HepG2 (cell line): ENCODE measurements at regions not wholly inside any gene's neighbourhood (a gene's known extent, or its start where the extent isn't known, plus 50 kb on each side); places are given as distances from the start of the nearest gene placed in this dataset.

Experiments used
- ATAC-seq: fragments of 200-7000 bp; cut with Tn5 transposase; 3 replicates; pipeline ENCODE4 v1.9.1; 2020; ENCODE audit warnings: mild to moderate bottlenecking, moderate library complexity
- BruUV-seq: library from RNA; stranded (reverse); fragments of 400-500 nt; replicated peaks from 2 replicates; lab custom pipeline; 2021; lab: Mats Ljungman, UMichigan
- CTCF ChIA-PET: fragments of 300-600 bp; formaldehyde crosslinking; extraction: SDS; loops from one replicate; lab custom pipeline; 2021; ENCODE audit warnings: low total read pairs, inconsistent platforms, low intra/inter-chr PET ratio; lab: Yijun Ruan, JAX
- POLR2A ChIA-PET: fragments of 350-600 bp; sonication (Branson Sonifier 250); formaldehyde crosslinking; loops from one replicate; lab custom pipeline; 2020; ENCODE audit warnings: antibody characterized with exemption, inconsistent platforms; lab: Yijun Ruan, JAX
- DNase-seq: peaks from one replicate; pipeline ENCODE4 v3.0.0-alpha.2; 2015; ENCODE audit warnings: low spot score
- FAIRE-seq: peaks from 3 replicates; lab custom pipeline; 2011; peaks lifted over from hg19 to GRCh38; lab: Jason Lieb, UNC
- H2AFZ ChIP-seq: one replicate; pipeline ENCODE4 v1.6.1; 2011; ENCODE audit warnings: low read length, inconsistent platforms
- H3K27ac ChIP-seq: fragments of 300-600 bp; 3 replicates; pipeline ENCODE4 v1.8.0; 2011; ENCODE audit warnings: mixed run types, mild to moderate bottlenecking, mixed read lengths, low read length, inconsistent platforms; ENCODE audit not compliant: insufficient read depth; ENCODE audit errors: extremely low read length
- H3K27me3 ChIP-seq, 2 experiments: fragments of 200-600 bp in 1 of 2; 2 replicates in 1 of 2; 3 replicates in 1 of 2; pipeline versions ENCODE4 v1.6.0 to v1.8.0; 2011; ENCODE audit warnings: low read length in 2 of 2, mild to moderate bottlenecking in 2 of 2, moderate library complexity in 2 of 2, inconsistent platforms in 1 of 2; ENCODE audit not compliant: insufficient read depth in 2 of 2, control insufficient read depth in 1 of 2
- H3K36me3 ChIP-seq, 2 experiments: fragments of 200-600 bp in 1 of 2; replicated peaks in 1 of 2; 2 replicates in 1 of 2; 3 replicates in 1 of 2; pipeline versions ENCODE4 v1.5.1 to v1.8.0; 2011; ENCODE audit warnings: low read length in 2 of 2, inconsistent platforms in 1 of 2; ENCODE audit not compliant: insufficient read depth in 2 of 2, control insufficient read depth in 1 of 2
- H3K4me1 ChIP-seq: 2 replicates; pipeline ENCODE4 v1.5.1; 2012; ENCODE audit warnings: low read length, inconsistent platforms; ENCODE audit not compliant: insufficient read depth
- H3K4me2 ChIP-seq: 2 replicates; pipeline ENCODE4 v1.6.0; 2011; ENCODE audit warnings: low read depth, low read length, inconsistent platforms
- H3K4me3 ChIP-seq, 3 experiments: fragments of 200-600 bp in 1 of 3; sonication (generic), shearing (Covaris generic) in 1 of 3; replicated peaks in 1 of 3; 2 replicates each; pipeline ENCODE4 v1.5.1; 2011 to 2016; ENCODE audit warnings: low read length in 3 of 3, inconsistent platforms in 2 of 3, low read depth in 2 of 3, mild to moderate bottlenecking in 2 of 3, control low read depth in 1 of 3, mixed read lengths in 1 of 3; ENCODE audit not compliant: insufficient read depth in 1 of 3
- H3K79me2 ChIP-seq: one replicate; pipeline ENCODE4 v1.6.1; 2011; ENCODE audit warnings: low read length, inconsistent platforms; ENCODE audit not compliant: insufficient read depth
- H3K9ac ChIP-seq: 2 replicates; pipeline ENCODE4 v1.6.0; 2011; ENCODE audit warnings: mild to moderate bottlenecking, low read depth, low read length, inconsistent platforms; ENCODE audit not compliant: insufficient read depth
- H3K9me3 ChIP-seq: 2 replicates; pipeline ENCODE4 v1.5.1; 2012; ENCODE audit warnings: mild to moderate bottlenecking, low read length
- H4K20me1 ChIP-seq: 2 replicates; pipeline ENCODE4 v1.6.0; 2011; ENCODE audit warnings: inconsistent platforms, mild to moderate bottlenecking, low read length, moderate library complexity; ENCODE audit not compliant: insufficient read depth
- ARID2 ChIP-seq: sonication (generic); formaldehyde crosslinking; IDR thresholded peaks from 2 replicates; pipeline ENCODE4 v1.8.1; 2022; ENCODE audit warnings: mild to moderate bottlenecking, missing genetic modification reagents, borderline replicate concordance
- BCL6 ChIP-seq: IDR thresholded peaks from 2 replicates; pipeline ENCODE4 v1.6.1; 2016; ENCODE audit warnings: missing genetic modification reagents, missing compliant biosample characterization
- NPAS2 ChIP-seq: sonication (generic); formaldehyde crosslinking; IDR thresholded peaks from 2 replicates; pipeline ENCODE4 v1.8.0; 2022; ENCODE audit warnings: mild to moderate bottlenecking, missing genetic modification reagents, borderline replicate concordance
- STAT5B ChIP-seq: sonication (generic); formaldehyde crosslinking; IDR thresholded peaks from 2 replicates; pipeline ENCODE4 v1.4.0; 2020; ENCODE audit warnings: missing genetic modification reagents
- TERF1 ChIP-seq: sonication (generic); formaldehyde crosslinking; IDR thresholded peaks from 2 replicates; pipeline ENCODE4 v1.8.0; 2022; ENCODE audit warnings: mild to moderate bottlenecking, missing genetic modification reagents, moderate library complexity
- ZFP36 ChIP-seq: fragments of 150-350 bp; IDR thresholded peaks from 2 replicates; pipeline ENCODE4 v1.6.1; 2018; ENCODE audit warnings: borderline replicate concordance, low read length, low read depth; ENCODE audit not compliant: partially characterized antibody
- ZNF33B ChIP-seq: sonication (generic); formaldehyde crosslinking; IDR thresholded peaks from 2 replicates; pipeline ENCODE4 v1.5.1; 2020; ENCODE audit warnings: mild to moderate bottlenecking, missing genetic modification reagents
- ZNF549 ChIP-seq: sonication (generic); formaldehyde crosslinking; IDR thresholded peaks from 2 replicates; pipeline ENCODE4 v1.5.0; 2020; ENCODE audit warnings: missing genetic modification reagents
- ZNF839 ChIP-seq: sonication (generic); formaldehyde crosslinking; IDR thresholded peaks from 2 replicates; pipeline ENCODE4 v1.4.0; 2020; ENCODE audit warnings: missing genetic modification reagents, mild to moderate bottlenecking, borderline replicate concordance
- ZSCAN30 ChIP-seq: sonication (generic); formaldehyde crosslinking; IDR thresholded peaks from 2 replicates; pipeline ENCODE4 v1.5.0; 2020; ENCODE audit warnings: mild to moderate bottlenecking, missing genetic modification reagents
- WGBS: methylation state at CpG from one replicate; pipeline ENCODE4 v1.1.6; 2017; ENCODE audit warnings: low lambda C conversion rate; 5-methylcytosine and 5-hydroxymethylcytosine counted together
- in situ Hi-C: cut with HindIII; loops from 2 replicates; pipeline ENCODE4 v1.10.0; 2017; ENCODE audit warnings: low pct_unique_long_range_greater_than_20kb; ENCODE audit not compliant: extremely low pct_ligation_motif_present
- intact Hi-C: fragments of 100-400 bp; cut with micrococcal nuclease; formaldehyde crosslinking; loops from one replicate; pipeline ENCODE4 v1.10.0; 2022; ENCODE audit not compliant: unreplicated experiment
- TF ChIP-seq, protein P1 (sequence below): sonication (generic); formaldehyde crosslinking; IDR thresholded peaks from 2 replicates; pipeline ENCODE4 v1.5.0; 2020; ENCODE audit warnings: missing genetic modification reagents
- TF ChIP-seq, protein P2 (sequence below): sonication (generic); formaldehyde crosslinking; IDR thresholded peaks from 2 replicates; pipeline ENCODE4 v1.9.0; 2022; ENCODE audit warnings: missing genetic modification reagents, mild to moderate bottlenecking, borderline replicate concordance

DNA sequence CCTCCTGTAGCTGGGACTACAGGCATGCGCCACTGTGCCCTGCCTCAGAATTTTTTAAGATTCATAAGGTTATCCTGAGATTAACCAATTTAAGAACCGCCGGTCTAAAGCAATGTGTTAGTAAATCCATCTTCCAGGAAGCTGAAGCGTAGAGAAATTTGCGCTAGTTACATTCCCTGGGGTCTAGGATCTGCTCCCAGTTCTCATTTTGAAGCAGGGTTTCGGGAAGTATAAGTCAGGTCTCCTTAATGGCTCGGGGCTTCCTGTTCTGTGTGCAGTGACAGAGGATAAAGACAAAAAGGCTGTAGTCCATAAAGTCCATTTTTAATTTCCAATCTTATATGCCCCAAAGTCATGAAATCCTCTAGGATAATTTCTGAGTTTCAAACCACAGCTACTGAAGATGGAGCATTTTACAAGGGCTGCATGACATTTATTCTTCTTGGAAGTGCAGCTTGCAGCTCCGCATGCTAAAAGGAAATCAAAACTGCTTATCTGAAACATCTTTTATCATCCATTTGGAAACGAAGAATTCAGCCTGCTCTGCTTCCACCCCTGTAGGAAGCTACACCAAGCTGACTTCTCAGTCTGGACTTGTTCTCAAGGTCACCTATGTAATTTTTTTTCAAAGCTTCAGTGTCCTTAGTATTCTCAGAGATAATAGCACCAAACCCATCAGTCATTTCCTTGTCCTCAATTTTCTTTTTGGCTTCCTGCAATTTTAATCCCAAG lies 326.1 kb downstream of the PRL start:
- POLR2A ChIA-PET = no interaction called here
- Histone ChIP-seq H3K4me1 (no peaks in the 10 kb centered on the region), H3K79me2 (no peaks in the 10 kb centered on the region), H4K20me1 (no peaks in the 10 kb centered on the region), H3K9ac (no peak overlapping the region), H3K4me3 (no peak overlapping the region), H3K4me2 (no peak overlapping the region), H3K27ac (no peak overlapping the region), H2AFZ (no peak overlapping the region), H3K9me3 (no peaks in the 10 kb centered on the region), H3K36me3 (no peaks in the 10 kb centered on the region), H3K27me3 (no peaks in the 10 kb centered on the region)
- no TSS peak for BruUV-seq
- DNase-seq (no peak), ATAC-seq (no peak), FAIRE-seq (no peak)
- no peak for TF ChIP-seq ZNF839 (CRISPR knock-in tag)
- TF ChIP-seq STAT5B (CRISPR knock-in tag) = no peak
- no peak for TF ChIP-seq TERF1
- no peak for TF ChIP-seq ARID2
- TF ChIP-seq ZNF33B (CRISPR knock-in tag) = no peak
- no peak for TF ChIP-seq ZSCAN30 (CRISPR knock-in tag)
- in situ Hi-C loops (no loop called here), intact Hi-C loops (no loop called here)
- WGBS = 26% methylated on average over 9 of the region's 9 CpGs
- CTCF ChIA-PET = no interaction called here

DNA sequence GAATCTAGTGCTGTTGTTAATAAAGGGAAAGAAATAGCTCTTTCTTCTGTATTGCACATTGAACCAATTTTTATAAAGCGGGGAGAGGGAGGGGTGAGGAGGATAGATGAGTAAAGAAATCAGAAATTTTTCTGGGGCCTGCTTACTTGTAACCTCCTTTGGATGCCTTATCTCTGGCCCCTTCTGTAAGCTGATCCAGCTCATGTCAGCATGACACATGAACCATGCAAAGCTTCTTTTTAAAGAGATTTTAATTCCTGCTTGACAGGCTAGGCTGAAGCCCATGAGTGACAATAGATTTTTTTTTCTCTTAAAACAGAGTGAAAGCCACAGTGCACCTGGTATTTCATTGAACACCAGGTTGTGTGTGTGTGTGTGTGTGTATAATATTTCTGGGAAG lies 325.3 kb downstream of the PRL start:
- H3K79me2 ChIP-seq = no peaks in the 10 kb centered on the region
- no peak overlapping the region for H3K4me3 ChIP-seq
- H4K20me1 ChIP-seq = no peaks in the 10 kb centered on the region
- in situ Hi-C loops = no loop called here
- no peak overlapping the region for H3K4me2 ChIP-seq
- no peaks in the 10 kb centered on the region for H3K4me1 ChIP-seq
- no peaks in the 10 kb centered on the region for H3K36me3 ChIP-seq
- no peak for ATAC-seq
- H3K27me3 ChIP-seq = no peaks in the 10 kb centered on the region
- no peaks in the 10 kb centered on the region for H3K9me3 ChIP-seq
- no peak for DNase-seq
- H2AFZ ChIP-seq = no peak overlapping the region
- 58% methylated on average over 1 of the region's 1 CpG for WGBS
- H3K27ac ChIP-seq = no peak overlapping the region
- intact Hi-C loops = no loop called here
- CTCF ChIA-PET = no interaction called here
- no peak overlapping the region for H3K9ac ChIP-seq
- POLR2A ChIA-PET = no interaction called here
- no TSS peak for BruUV-seq
- FAIRE-seq = no peak
- TF ChIP-seq, protein P1, sequence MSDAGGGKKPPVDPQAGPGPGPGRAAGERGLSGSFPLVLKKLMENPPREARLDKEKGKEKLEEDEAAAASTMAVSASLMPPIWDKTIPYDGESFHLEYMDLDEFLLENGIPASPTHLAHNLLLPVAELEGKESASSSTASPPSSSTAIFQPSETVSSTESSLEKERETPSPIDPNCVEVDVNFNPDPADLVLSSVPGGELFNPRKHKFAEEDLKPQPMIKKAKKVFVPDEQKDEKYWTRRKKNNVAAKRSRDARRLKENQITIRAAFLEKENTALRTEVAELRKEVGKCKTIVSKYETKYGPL (CRISPR knock-in tag) = no peak
- TF ChIP-seq NPAS2 (CRISPR knock-in tag) (no peak), BCL6 (CRISPR knock-in tag) (no peak), ZFP36 (no peak), ZNF549 (no peak)
- TF ChIP-seq, protein P2, sequence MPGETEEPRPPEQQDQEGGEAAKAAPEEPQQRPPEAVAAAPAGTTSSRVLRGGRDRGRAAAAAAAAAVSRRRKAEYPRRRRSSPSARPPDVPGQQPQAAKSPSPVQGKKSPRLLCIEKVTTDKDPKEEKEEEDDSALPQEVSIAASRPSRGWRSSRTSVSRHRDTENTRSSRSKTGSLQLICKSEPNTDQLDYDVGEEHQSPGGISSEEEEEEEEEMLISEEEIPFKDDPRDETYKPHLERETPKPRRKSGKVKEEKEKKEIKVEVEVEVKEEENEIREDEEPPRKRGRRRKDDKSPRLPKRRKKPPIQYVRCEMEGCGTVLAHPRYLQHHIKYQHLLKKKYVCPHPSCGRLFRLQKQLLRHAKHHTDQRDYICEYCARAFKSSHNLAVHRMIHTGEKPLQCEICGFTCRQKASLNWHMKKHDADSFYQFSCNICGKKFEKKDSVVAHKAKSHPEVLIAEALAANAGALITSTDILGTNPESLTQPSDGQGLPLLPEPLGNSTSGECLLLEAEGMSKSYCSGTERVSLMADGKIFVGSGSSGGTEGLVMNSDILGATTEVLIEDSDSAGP = no peak
